Caco-2 (cell line): ENCODE measurements at regions not wholly inside any gene's neighbourhood (a gene's known extent, or its start where the extent isn't known, plus 50 kb on each side); places are given as distances from the start of the nearest gene placed in this dataset.

Experiments used
- BruUV-seq: library from RNA; stranded (reverse); fragments of 400-500 nt; replicated peaks from 2 replicates; lab custom pipeline; 2021; lab: Mats Ljungman, UMichigan
- CTCF ChIA-PET: fragments of 300-600 bp; sonication (Branson Sonifier 250); formaldehyde crosslinking; loops from one replicate; lab custom pipeline; 2022; ENCODE audit warnings: antibody characterized with exemption; lab: Charles Lee
- POLR2A ChIA-PET: fragments of 300-600 bp; sonication (Branson Sonifier 250); formaldehyde crosslinking; loops from one replicate; lab custom pipeline; 2022; ENCODE audit warnings: antibody characterized with exemption; lab: Charles Lee
- DNase-seq, 2 experiments: peaks; one replicate each; pipeline versions ENCODE4 v3.0.0 to v3.0.0-alpha.2; 2020 to 2022
- H3K27me3 ChIP-seq: replicated peaks from 2 replicates; pipeline ENCODE4 v1.6.0; 2011; ENCODE audit warnings: low read length; ENCODE audit not compliant: control insufficient read depth, insufficient read depth
- H3K36me3 ChIP-seq: 2 replicates; pipeline ENCODE4 v1.5.1; 2011; ENCODE audit warnings: low read length; ENCODE audit not compliant: control insufficient read depth, insufficient read depth
- H3K4me1 ChIP-seq: fragments of 250-450 bp; sonication (Bioruptor Pico); 2 replicates; pipeline ENCODE4 v1.5.1; 2020; ENCODE audit warnings: mild to moderate bottlenecking
- H3K4me3 ChIP-seq: 2 replicates; pipeline ENCODE4 v1.5.1; 2011; ENCODE audit warnings: low read depth, mild to moderate bottlenecking, control low read depth, low read length
- H3K9me3 ChIP-seq: fragments of 250-450 bp; sonication (Bioruptor Pico); 2 replicates; pipeline ENCODE4 v1.5.1; 2020; ENCODE audit warnings: mild to moderate bottlenecking, moderate library complexity
- H3K27ac Mint-ChIP-seq: one replicate; pipeline ENCODE4 v1.8.0; 2022; ENCODE audit warnings: mixed read lengths; ENCODE audit not compliant: unreplicated experiment
- H3K27me3 Mint-ChIP-seq: one replicate; pipeline ENCODE4 v1.8.0; 2022; ENCODE audit warnings: mixed read lengths; ENCODE audit not compliant: insufficient read depth, unreplicated experiment
- H3K36me3 Mint-ChIP-seq: one replicate; pipeline ENCODE4 v1.8.0; 2022; ENCODE audit warnings: mild to moderate bottlenecking, mixed read lengths; ENCODE audit not compliant: insufficient read depth, unreplicated experiment
- H3K4me1 Mint-ChIP-seq: one replicate; pipeline ENCODE4 v1.8.0; 2022; ENCODE audit warnings: low read depth, mixed read lengths; ENCODE audit not compliant: unreplicated experiment
- H3K4me3 Mint-ChIP-seq: one replicate; pipeline ENCODE4 v1.8.0; 2022; ENCODE audit warnings: mild to moderate bottlenecking, moderate library complexity, mixed read lengths; ENCODE audit not compliant: unreplicated experiment
- H3K9me3 Mint-ChIP-seq: one replicate; pipeline ENCODE4 v1.8.0; 2022; ENCODE audit warnings: mixed read lengths; ENCODE audit not compliant: unreplicated experiment
- intact Hi-C: fragments of 100-400 bp; cut with micrococcal nuclease; formaldehyde crosslinking; loops from one replicate; pipeline ENCODE4 v1.10.0; 2022; ENCODE audit not compliant: unreplicated experiment
- TF ChIP-seq, protein P1 (sequence below), 2 experiments: fragments of 200-600 bp in 1 of 2; IDR thresholded peaks; 1 replicate in 1 of 2; 2 replicates in 1 of 2; pipeline versions ENCODE4 v1.5.1 to v1.8.0; 2011 to 2022; ENCODE audit warnings: antibody characterized with exemption in 1 of 2, control low read depth in 1 of 2, inconsistent platforms in 1 of 2, low read depth in 1 of 2, low read length in 1 of 2, mild to moderate bottlenecking in 1 of 2, moderate library complexity in 1 of 2; ENCODE audit not compliant: insufficient read depth in 1 of 2, severe bottlenecking in 1 of 2, unreplicated experiment in 1 of 2

DNA sequence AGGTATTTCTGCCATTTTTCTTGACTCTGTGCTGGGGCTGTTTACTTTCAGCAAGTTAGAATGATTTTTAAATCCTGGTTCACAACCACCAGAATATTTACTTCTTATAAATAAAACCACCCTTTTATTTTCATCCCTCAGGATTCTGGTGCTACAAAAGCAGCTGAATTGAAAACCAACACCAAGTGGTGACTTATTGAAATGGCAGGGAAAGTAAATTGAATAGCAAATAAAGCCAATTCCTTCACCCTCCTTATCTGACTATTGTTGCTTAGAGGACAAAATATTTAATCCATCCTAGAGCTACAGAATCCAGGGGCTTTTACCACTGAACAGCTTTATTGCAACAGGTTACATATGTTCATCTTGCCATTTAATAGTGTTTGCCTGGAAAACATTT, 828.6 kb upstream of the GHITM start:
- Histone ChIP-seq H3K4me1 (no peaks in the 10 kb centered on the region), H3K9me3 (no peaks in the 10 kb centered on the region), H3K4me3 (no peak overlapping the region), H3K36me3 (no peaks in the 10 kb centered on the region), H3K27me3 (no peaks in the 10 kb centered on the region)
- no TSS peak for BruUV-seq
- Mint-ChIP-seq H3K27ac (no peak overlapping the region), H3K36me3 (no peaks in the 10 kb centered on the region), H3K4me3 (no peak overlapping the region), H3K9me3 (no peaks in the 10 kb centered on the region), H3K4me1 (no peaks in the 10 kb centered on the region), H3K27me3 (no peaks in the 10 kb centered on the region)
- TF ChIP-seq, protein P1, sequence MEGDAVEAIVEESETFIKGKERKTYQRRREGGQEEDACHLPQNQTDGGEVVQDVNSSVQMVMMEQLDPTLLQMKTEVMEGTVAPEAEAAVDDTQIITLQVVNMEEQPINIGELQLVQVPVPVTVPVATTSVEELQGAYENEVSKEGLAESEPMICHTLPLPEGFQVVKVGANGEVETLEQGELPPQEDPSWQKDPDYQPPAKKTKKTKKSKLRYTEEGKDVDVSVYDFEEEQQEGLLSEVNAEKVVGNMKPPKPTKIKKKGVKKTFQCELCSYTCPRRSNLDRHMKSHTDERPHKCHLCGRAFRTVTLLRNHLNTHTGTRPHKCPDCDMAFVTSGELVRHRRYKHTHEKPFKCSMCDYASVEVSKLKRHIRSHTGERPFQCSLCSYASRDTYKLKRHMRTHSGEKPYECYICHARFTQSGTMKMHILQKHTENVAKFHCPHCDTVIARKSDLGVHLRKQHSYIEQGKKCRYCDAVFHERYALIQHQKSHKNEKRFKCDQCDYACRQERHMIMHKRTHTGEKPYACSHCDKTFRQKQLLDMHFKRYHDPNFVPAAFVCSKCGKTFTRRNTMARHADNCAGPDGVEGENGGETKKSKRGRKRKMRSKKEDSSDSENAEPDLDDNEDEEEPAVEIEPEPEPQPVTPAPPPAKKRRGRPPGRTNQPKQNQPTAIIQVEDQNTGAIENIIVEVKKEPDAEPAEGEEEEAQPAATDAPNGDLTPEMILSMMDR (IDR thresholded peaks at IDR 0.05; ENCODE audit: insufficient read depth in 1 of 2, low read depth in 1 of 2, low read length in 1 of 2, severe bottlenecking in 1 of 2, unreplicated experiment in 1 of 2): no peak
- CTCF ChIA-PET: no interaction called here
- POLR2A ChIA-PET: no interaction called here
- DNase-seq: no peak
- intact Hi-C loops: no loop called here

DNA sequence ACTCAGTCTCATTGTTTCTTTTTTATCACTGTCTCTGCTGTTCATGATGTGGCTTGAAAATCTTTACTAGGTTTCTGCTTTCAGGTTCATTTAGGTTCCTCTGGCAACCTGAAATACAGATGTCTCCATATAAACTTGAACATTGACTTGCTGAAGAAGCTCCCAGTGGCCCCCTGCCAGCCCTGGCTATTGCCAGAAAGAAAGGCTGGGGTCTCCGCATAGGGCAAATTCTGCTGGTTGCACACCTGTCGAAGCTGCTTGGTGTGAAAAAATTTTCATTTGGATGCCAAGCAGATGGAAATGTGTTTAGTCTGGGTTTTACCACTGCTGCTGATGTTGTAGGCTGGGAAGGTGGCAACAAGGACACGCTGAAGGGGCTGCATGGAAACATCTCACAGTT, 826.7 kb upstream of the GHITM start:
- CTCF ChIA-PET: no interaction called here
- no peaks in the 10 kb centered on the region for H3K36me3 Mint-ChIP-seq
- no peaks in the 10 kb centered on the region for H3K4me1 ChIP-seq
- no peaks in the 10 kb centered on the region for H3K27me3 ChIP-seq
- no peaks in the 10 kb centered on the region for H3K36me3 ChIP-seq
- H3K4me3 Mint-ChIP-seq: no peak overlapping the region
- H3K9me3 Mint-ChIP-seq: no peaks in the 10 kb centered on the region
- no peak overlapping the region for H3K27ac Mint-ChIP-seq
- POLR2A ChIA-PET: no interaction called here
- no peaks in the 10 kb centered on the region for H3K9me3 ChIP-seq
- H3K4me3 ChIP-seq: no peak overlapping the region
- no TSS peak for BruUV-seq
- DNase-seq: no peak
- intact Hi-C loops: no loop called here
- TF ChIP-seq, protein P1 (IDR thresholded peaks at IDR 0.05; ENCODE audit: insufficient read depth in 1 of 2, low read depth in 1 of 2, low read length in 1 of 2, severe bottlenecking in 1 of 2, unreplicated experiment in 1 of 2): no peak
- H3K4me1 Mint-ChIP-seq: no peaks in the 10 kb centered on the region
- H3K27me3 Mint-ChIP-seq: no peaks in the 10 kb centered on the region

DNA sequence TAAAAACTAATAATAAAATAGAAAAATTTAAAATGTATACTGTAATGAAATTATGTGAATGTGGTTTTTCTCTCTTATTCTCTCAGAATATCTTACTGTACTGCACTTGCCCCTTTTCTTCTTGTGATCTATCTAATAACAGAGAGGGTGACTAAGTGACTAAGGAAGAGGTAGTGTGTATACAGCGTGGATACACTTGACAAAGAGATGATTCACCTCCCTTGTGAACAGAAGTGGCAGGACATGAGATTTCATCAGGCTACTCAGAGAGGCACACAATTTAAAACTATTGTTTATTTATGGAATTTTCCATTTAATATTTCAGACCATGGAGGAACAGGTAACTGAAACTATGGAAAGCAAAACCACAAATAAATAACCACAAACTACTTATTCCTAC, 806.6 kb upstream of the GHITM start:
- no peak overlapping the region for H3K27ac Mint-ChIP-seq
- no peaks in the 10 kb centered on the region for H3K4me1 Mint-ChIP-seq
- H3K9me3 ChIP-seq: 0 out of 2 replicates have a peak, but pooled peaks cover 3% of the 10 kb centered on the region
- no peaks in the 10 kb centered on the region for H3K36me3 ChIP-seq
- POLR2A ChIA-PET: no interaction called here
- no peaks in the 10 kb centered on the region for H3K9me3 Mint-ChIP-seq
- no peaks in the 10 kb centered on the region for H3K4me1 ChIP-seq
- TF ChIP-seq, protein P1 (IDR thresholded peaks at IDR 0.05; ENCODE audit: insufficient read depth in 1 of 2, low read depth in 1 of 2, low read length in 1 of 2, severe bottlenecking in 1 of 2, unreplicated experiment in 1 of 2): no peak
- no peaks in the 10 kb centered on the region for H3K27me3 ChIP-seq
- CTCF ChIA-PET: no interaction called here
- no peaks in the 10 kb centered on the region for H3K27me3 Mint-ChIP-seq
- no TSS peak for BruUV-seq
- H3K4me3 ChIP-seq: no peak overlapping the region
- DNase-seq: no peak
- H3K36me3 Mint-ChIP-seq: no peaks in the 10 kb centered on the region
- intact Hi-C loops: no loop called here
- no peak overlapping the region for H3K4me3 Mint-ChIP-seq
